HL-60 (cell line): ENCODE measurements at regions not wholly inside any gene's neighbourhood (a gene's known extent, or its start where the extent isn't known, plus 50 kb on each side); places are given as distances from the start of the nearest gene placed in this dataset.

Source experiments
- DNase-seq, 2 experiments: peaks; one replicate each; pipeline ENCODE4 v3.0.0-alpha.2; 2010 to 2020; ENCODE audit warnings: low read depth in 1 of 2, low spot score in 1 of 2
- H3K27ac ChIP-seq: fragments of 250-450 bp; sonication (Bioruptor Pico); replicated peaks from 2 replicates; pipeline ENCODE4 v1.5.1; 2020; ENCODE audit warnings: mild to moderate bottlenecking, moderate library complexity
- H3K27me3 ChIP-seq: fragments of 250-450 bp; sonication (Bioruptor Pico); 2 replicates; pipeline ENCODE4 v1.5.1; 2021; ENCODE audit warnings: mild to moderate bottlenecking, moderate library complexity; ENCODE audit not compliant: insufficient read depth, poor library complexity, severe bottlenecking
- H3K4me3 ChIP-seq: replicated peaks from 2 replicates; pipeline ENCODE4 v1.5.1; 2011; ENCODE audit warnings: mild to moderate bottlenecking, control low read depth, low read length; ENCODE audit not compliant: insufficient read depth
- GABPA ChIP-seq: IDR thresholded peaks from 2 replicates; pipeline ENCODE4 v1.6.1; 2012; ENCODE audit warnings: low read depth
- POLR2AphosphoS5 ChIP-seq: IDR thresholded peaks from 2 replicates; pipeline ENCODE4 v1.6.1; 2012; ENCODE audit warnings: low read depth
- SPI1 ChIP-seq: IDR thresholded peaks from 2 replicates; pipeline ENCODE4 v1.6.1; 2012; ENCODE audit warnings: low read depth, mild to moderate bottlenecking, borderline replicate concordance
- TF ChIP-seq, protein P1 (sequence below): IDR thresholded peaks from 2 replicates; pipeline ENCODE4 v1.6.1; 2012; ENCODE audit warnings: low read depth; ENCODE audit not compliant: insufficient replicate concordance
- TF ChIP-seq, protein P2 (sequence below): IDR thresholded peaks from one replicate; pipeline ENCODE4 v1.5.1; 2011; ENCODE audit warnings: low read length, control low read depth, inconsistent platforms; ENCODE audit not compliant: insufficient read depth

DNA sequence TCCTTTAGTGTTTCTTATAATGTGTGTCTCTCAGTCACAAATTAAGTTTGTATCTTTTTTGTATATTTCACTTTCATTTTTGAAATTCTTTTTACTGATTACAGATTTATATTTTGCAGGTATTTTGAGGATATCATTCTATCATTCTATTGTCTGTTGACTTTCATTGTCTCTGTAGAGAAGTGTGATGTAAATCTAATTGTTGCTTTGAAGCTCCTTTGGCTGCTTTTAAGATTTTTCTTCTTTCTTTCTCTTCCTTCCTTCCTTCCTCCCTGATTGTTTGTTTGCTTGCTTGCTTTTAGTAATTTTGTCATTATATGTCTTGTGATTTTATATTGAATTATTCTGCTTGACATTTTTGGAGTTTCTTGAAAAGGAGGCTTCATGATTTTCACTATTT is 75.3 kb upstream of the MAST4 start:
- DNase-seq = no peak

DNA sequence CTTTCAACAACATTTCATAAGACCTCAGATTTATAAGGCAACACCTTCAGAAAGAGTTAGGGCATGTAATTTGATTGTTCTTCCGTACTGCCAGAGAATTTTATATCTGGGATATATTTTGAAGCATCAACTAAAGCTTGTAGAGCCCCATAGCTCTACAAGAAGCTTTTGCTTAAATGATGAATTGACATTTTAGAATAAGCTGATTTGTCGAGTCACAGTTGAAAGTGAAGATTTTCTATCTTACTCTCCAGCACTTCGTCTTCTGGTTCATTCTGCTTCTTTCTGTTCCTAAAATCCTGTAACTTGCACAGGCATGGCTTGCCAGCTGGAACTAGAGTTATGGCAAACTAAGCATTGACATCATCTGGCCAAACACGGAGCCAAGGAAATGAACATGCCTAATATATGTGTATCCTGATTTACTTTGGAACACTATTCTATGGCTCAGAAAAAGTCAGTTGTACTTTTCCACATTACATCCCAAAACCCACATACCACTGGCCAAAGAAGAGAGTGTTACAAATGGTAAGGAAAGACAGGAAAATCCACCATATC is 68.6 kb upstream of the MAST4 start:
- TF ChIP-seq, protein P1, sequence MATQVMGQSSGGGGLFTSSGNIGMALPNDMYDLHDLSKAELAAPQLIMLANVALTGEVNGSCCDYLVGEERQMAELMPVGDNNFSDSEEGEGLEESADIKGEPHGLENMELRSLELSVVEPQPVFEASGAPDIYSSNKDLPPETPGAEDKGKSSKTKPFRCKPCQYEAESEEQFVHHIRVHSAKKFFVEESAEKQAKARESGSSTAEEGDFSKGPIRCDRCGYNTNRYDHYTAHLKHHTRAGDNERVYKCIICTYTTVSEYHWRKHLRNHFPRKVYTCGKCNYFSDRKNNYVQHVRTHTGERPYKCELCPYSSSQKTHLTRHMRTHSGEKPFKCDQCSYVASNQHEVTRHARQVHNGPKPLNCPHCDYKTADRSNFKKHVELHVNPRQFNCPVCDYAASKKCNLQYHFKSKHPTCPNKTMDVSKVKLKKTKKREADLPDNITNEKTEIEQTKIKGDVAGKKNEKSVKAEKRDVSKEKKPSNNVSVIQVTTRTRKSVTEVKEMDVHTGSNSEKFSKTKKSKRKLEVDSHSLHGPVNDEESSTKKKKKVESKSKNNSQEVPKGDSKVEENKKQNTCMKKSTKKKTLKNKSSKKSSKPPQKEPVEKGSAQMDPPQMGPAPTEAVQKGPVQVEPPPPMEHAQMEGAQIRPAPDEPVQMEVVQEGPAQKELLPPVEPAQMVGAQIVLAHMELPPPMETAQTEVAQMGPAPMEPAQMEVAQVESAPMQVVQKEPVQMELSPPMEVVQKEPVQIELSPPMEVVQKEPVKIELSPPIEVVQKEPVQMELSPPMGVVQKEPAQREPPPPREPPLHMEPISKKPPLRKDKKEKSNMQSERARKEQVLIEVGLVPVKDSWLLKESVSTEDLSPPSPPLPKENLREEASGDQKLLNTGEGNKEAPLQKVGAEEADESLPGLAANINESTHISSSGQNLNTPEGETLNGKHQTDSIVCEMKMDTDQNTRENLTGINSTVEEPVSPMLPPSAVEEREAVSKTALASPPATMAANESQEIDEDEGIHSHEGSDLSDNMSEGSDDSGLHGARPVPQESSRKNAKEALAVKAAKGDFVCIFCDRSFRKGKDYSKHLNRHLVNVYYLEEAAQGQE = no peak
- TF ChIP-seq SPI1 (no peak), POLR2AphosphoS5 (no peak), GABPA (no peak)
- TF ChIP-seq, protein P2, sequence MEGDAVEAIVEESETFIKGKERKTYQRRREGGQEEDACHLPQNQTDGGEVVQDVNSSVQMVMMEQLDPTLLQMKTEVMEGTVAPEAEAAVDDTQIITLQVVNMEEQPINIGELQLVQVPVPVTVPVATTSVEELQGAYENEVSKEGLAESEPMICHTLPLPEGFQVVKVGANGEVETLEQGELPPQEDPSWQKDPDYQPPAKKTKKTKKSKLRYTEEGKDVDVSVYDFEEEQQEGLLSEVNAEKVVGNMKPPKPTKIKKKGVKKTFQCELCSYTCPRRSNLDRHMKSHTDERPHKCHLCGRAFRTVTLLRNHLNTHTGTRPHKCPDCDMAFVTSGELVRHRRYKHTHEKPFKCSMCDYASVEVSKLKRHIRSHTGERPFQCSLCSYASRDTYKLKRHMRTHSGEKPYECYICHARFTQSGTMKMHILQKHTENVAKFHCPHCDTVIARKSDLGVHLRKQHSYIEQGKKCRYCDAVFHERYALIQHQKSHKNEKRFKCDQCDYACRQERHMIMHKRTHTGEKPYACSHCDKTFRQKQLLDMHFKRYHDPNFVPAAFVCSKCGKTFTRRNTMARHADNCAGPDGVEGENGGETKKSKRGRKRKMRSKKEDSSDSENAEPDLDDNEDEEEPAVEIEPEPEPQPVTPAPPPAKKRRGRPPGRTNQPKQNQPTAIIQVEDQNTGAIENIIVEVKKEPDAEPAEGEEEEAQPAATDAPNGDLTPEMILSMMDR = no peak
- no peak for DNase-seq
- H3K27ac ChIP-seq = no peak overlapping the region
- H3K4me3 ChIP-seq = no peak overlapping the region
- H3K27me3 ChIP-seq = no peaks in the 10 kb centered on the region

More for the DNA sequence above, 75.3 kb upstream of the MAST4 start:
- no peaks in the 10 kb centered on the region for H3K27me3 ChIP-seq
- TF ChIP-seq SPI1 (no peak), POLR2AphosphoS5 (no peak)
- H3K27ac ChIP-seq = no peak overlapping the region
- H3K4me3 ChIP-seq = no peak overlapping the region

DNA sequence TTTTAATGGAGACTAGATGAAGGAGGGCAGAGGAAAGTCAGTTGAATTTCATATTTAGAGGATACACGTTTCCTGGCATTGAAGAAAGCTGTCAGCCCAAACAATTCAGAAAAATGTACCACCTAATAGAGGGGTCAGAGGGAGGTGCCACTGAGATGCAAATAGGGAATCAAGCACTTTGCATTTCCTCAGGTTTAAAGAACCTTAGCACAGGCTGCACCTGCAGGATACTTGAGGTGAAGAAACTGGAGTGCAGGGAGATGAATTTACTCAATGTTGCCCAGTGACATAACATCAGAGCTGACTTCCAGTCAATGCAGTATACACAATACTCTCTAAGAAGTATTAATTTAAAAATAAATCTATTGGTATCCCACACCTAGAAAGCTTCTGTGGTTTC is 67.0 kb upstream of the MAST4 start:
- TF ChIP-seq, protein P2 = no peak
- TF ChIP-seq GABPA = no peak
- no peak for TF ChIP-seq POLR2AphosphoS5
- TF ChIP-seq SPI1 = no peak
- TF ChIP-seq, protein P1 = no peak
- Histone ChIP-seq H3K4me3 (no peak overlapping the region), H3K27me3 (no peaks in the 10 kb centered on the region), H3K27ac (no peak overlapping the region)
- no peak for DNase-seq

DNA sequence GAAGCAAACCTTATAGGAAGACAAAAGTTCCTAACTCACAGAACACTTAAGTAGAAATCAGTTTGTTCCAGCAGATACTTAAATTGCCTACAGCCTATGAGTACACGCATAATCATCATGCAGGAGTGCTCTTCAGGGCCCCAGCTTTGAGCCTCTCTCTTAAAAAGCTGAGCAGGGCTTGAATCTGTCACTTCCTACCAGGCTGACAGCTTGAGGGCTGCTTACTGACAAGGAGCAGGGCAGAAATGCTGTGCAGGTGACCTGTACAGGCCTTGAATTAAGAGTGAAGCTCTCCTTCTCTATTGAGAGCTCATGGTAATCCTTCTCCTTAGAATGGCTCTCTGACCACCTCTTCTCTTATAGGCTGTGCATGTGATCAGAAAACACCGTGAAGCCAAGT is 66.5 kb upstream of the MAST4 start:
- no peak overlapping the region for H3K4me3 ChIP-seq
- TF ChIP-seq SPI1 = no peak
- no peak for TF ChIP-seq GABPA
- TF ChIP-seq POLR2AphosphoS5 = no peak
- TF ChIP-seq, protein P1 = no peak
- TF ChIP-seq, protein P2 = no peak

More for the DNA sequence above, 66.5 kb upstream of the MAST4 start:
- H3K27ac ChIP-seq = no peak overlapping the region
- no peaks in the 10 kb centered on the region for H3K27me3 ChIP-seq
- no peak for DNase-seq
